HEK293 (cell line): ENCODE measurements at regions not wholly inside any gene's neighbourhood (a gene's known extent, or its start where the extent isn't known, plus 50 kb on each side); places are given as distances from the start of the nearest gene placed in this dataset.

Experiments used
- CTCF ChIA-PET: fragments of 350-600 bp; formaldehyde crosslinking; extraction: SDS; loops from one replicate; lab custom pipeline; 2021; ENCODE audit warnings: antibody characterized with exemption; lab: Yijun Ruan, JAX
- POLR2A ChIA-PET: fragments of 300-600 bp; formaldehyde crosslinking; extraction: SDS; loops from one replicate; lab custom pipeline; 2020; ENCODE audit warnings: antibody characterized with exemption, inconsistent platforms; lab: Yijun Ruan, JAX
- H3K27ac ChIP-seq: fragments of 200-500 bp; sonication (Bioruptor generic); 2 replicates; pipeline ENCODE4 v1.5.1; 2014; ENCODE audit warnings: low read depth, low read length, control low read depth, inconsistent platforms; ENCODE audit errors: extremely low read depth
- H3K36me3 ChIP-seq, 2 experiments: fragments of 200-500 bp in 1 of 2; sonication (Bioruptor generic) in 1 of 2; 1 replicate in 1 of 2; 2 replicates in 1 of 2; pipeline ENCODE4 v1.5.1; 2014 to 2017; ENCODE audit warnings: inconsistent platforms in 2 of 2, low read length in 2 of 2; ENCODE audit not compliant: control insufficient read depth in 2 of 2, insufficient read depth in 1 of 2
- H3K4me1 ChIP-seq: fragments of 200-500 bp; sonication (Bioruptor generic); 2 replicates; pipeline ENCODE4 v1.5.1; 2014; ENCODE audit warnings: mild to moderate bottlenecking, low read length, inconsistent platforms; ENCODE audit not compliant: control insufficient read depth, insufficient read depth
- H3K4me3 ChIP-seq: 2 replicates; pipeline ENCODE4 v1.5.1; 2011; ENCODE audit warnings: low read depth, mild to moderate bottlenecking, control low read depth, low read length, moderate library complexity
- H3K9me3 ChIP-seq: fragments of 200-500 bp; sonication (Bioruptor generic); 2 replicates; pipeline ENCODE4 v1.5.1; 2014; ENCODE audit warnings: low read depth, low read length, inconsistent platforms; ENCODE audit not compliant: control insufficient read depth, insufficient read depth
- AEBP2 ChIP-seq: fragments of 450-650 bp; formaldehyde crosslinking; IDR thresholded peaks from 2 replicates; pipeline ENCODE4 v1.5.1; 2016; ENCODE audit warnings: missing biosample characterization, missing genetic modification characterization, borderline replicate concordance
- BCL11B ChIP-seq: fragments of 450-650 bp; formaldehyde crosslinking; IDR thresholded peaks from 2 replicates; pipeline ENCODE4 v1.5.1; 2016; ENCODE audit warnings: low read depth, missing biosample characterization, missing genetic modification characterization
- KLF10 ChIP-seq: fragments of 450-650 bp; IDR thresholded peaks from 2 replicates; pipeline ENCODE4 v1.5.1; 2018; ENCODE audit warnings: missing biosample characterization, mild to moderate bottlenecking, missing genetic modification characterization
- KLF8 ChIP-seq: fragments of 450-650 bp; formaldehyde crosslinking; IDR thresholded peaks from 2 replicates; pipeline ENCODE4 v1.5.1; 2016; ENCODE audit warnings: missing biosample characterization, missing genetic modification characterization
- OVOL3 ChIP-seq: fragments of 450-650 bp; formaldehyde crosslinking; IDR thresholded peaks from 2 replicates; pipeline ENCODE4 v1.5.1; 2016; ENCODE audit warnings: missing biosample characterization, missing genetic modification characterization
- PBX3 ChIP-seq: sonication (generic); formaldehyde crosslinking; IDR thresholded peaks from 2 replicates; pipeline ENCODE4 v1.8.1; 2022; ENCODE audit warnings: mild to moderate bottlenecking, moderate library complexity, missing genetic modification reagents
- PRDM1 ChIP-seq: fragments of 450-650 bp; formaldehyde crosslinking; IDR thresholded peaks from 2 replicates; pipeline ENCODE4; 2016; ENCODE audit warnings: missing biosample characterization, missing genetic modification characterization
- TCF7L2 ChIP-seq: IDR thresholded peaks from 2 replicates; pipeline ENCODE4 v1.6.1; 2011; ENCODE audit warnings: low read depth, mild to moderate bottlenecking, inconsistent platforms, low read length, moderate library complexity, borderline replicate concordance
- YY1 ChIP-seq: fragments of 450-650 bp; formaldehyde crosslinking; IDR thresholded peaks from 2 replicates; pipeline ENCODE4 v1.5.1; 2018; ENCODE audit warnings: missing biosample characterization, missing genetic modification characterization
- ZIC2 ChIP-seq: fragments of 450-650 bp; formaldehyde crosslinking; IDR thresholded peaks from 2 replicates; pipeline ENCODE4 v1.5.1; 2016; ENCODE audit warnings: missing biosample characterization, missing genetic modification characterization
- ZNF112 ChIP-seq: fragments of 450-650 bp; formaldehyde crosslinking; IDR thresholded peaks from 2 replicates; pipeline ENCODE4 v1.5.0; 2017; ENCODE audit warnings: missing biosample characterization, missing genetic modification characterization
- ZNF157 ChIP-seq: fragments of 450-650 bp; formaldehyde crosslinking; IDR thresholded peaks from 2 replicates; pipeline ENCODE4 v1.5.1; 2016; ENCODE audit warnings: missing biosample characterization, missing genetic modification characterization
- ZNF274 ChIP-seq, 2 experiments: fragments of 200-500 bp in 1 of 2; fragments of 450-650 bp in 1 of 2; sonication (Bioruptor generic) in 1 of 2; formaldehyde crosslinking in 1 of 2; IDR thresholded peaks; 2 replicates each; pipeline versions ENCODE4 v1.5.1 to v1.6.1; 2014 to 2016; ENCODE audit warnings: borderline replicate concordance in 1 of 2, inconsistent platforms in 1 of 2, low read length in 1 of 2, missing biosample characterization in 1 of 2, missing genetic modification characterization in 1 of 2
- ZNF311 ChIP-seq: fragments of 450-650 bp; formaldehyde crosslinking; IDR thresholded peaks from 2 replicates; pipeline ENCODE4 v1.5.1; 2017; ENCODE audit warnings: missing biosample characterization, missing genetic modification characterization, borderline replicate concordance
- ZNF366 ChIP-seq: fragments of 450-650 bp; formaldehyde crosslinking; conservative IDR thresholded peaks from 2 replicates; pipeline ENCODE4 v1.5.1; 2016; ENCODE audit warnings: missing biosample characterization, missing genetic modification characterization
- ZNF529 ChIP-seq: fragments of 450-650 bp; formaldehyde crosslinking; IDR thresholded peaks from 2 replicates; pipeline ENCODE4 v1.5.1; 2017; ENCODE audit warnings: missing genetic modification characterization, missing biosample characterization; ENCODE audit not compliant: insufficient replicate concordance
- ZNF549 ChIP-seq: fragments of 450-650 bp; IDR thresholded peaks from 2 replicates; pipeline ENCODE4 v1.5.1; 2018; ENCODE audit warnings: missing biosample characterization, missing genetic modification characterization, mild to moderate bottlenecking, inconsistent platforms, moderate library complexity
- ZNF561 ChIP-seq: fragments of 450-650 bp; IDR thresholded peaks from 2 replicates; pipeline ENCODE4 v1.5.1; 2018; ENCODE audit warnings: missing biosample characterization, missing genetic modification characterization, borderline replicate concordance
- ZNF629 ChIP-seq: fragments of 450-650 bp; formaldehyde crosslinking; IDR thresholded peaks from 2 replicates; pipeline ENCODE4 v1.5.1; 2017; ENCODE audit warnings: missing biosample characterization, missing genetic modification characterization
- ZNF654 ChIP-seq: fragments of 450-650 bp; formaldehyde crosslinking; IDR thresholded peaks from 2 replicates; pipeline ENCODE4 v1.5.1; 2016; ENCODE audit warnings: low read depth, missing biosample characterization, missing genetic modification characterization
- ZNF704 ChIP-seq: fragments of 450-650 bp; formaldehyde crosslinking; IDR thresholded peaks from 2 replicates; pipeline ENCODE4 v1.5.1; 2016; ENCODE audit warnings: missing biosample characterization, missing genetic modification characterization
- ZNF76 ChIP-seq: fragments of 450-650 bp; formaldehyde crosslinking; IDR thresholded peaks from 2 replicates; pipeline ENCODE4; 2016; ENCODE audit warnings: low read depth, missing biosample characterization, missing genetic modification characterization, borderline replicate concordance
- TF ChIP-seq, protein P1 (sequence below): fragments of 450-650 bp; formaldehyde crosslinking; IDR thresholded peaks from 2 replicates; pipeline ENCODE4 v1.5.1; 2017; ENCODE audit warnings: missing biosample characterization, missing genetic modification characterization

GRCh38 chr6:48255094-48255493, 144.1 kb upstream of the PTCHD4 start:
- POLR2A ChIA-PET: no interaction called here
- Histone ChIP-seq H3K36me3 (no peaks in the 10 kb centered on the region), H3K4me3 (no peak overlapping the region), H3K9me3 (no peaks in the 10 kb centered on the region), H3K4me1 (no peaks in the 10 kb centered on the region), H3K27ac (no peak overlapping the region)
- TF ChIP-seq ZNF561 (tag by site-specific recombination) (no peak), OVOL3 (tag by site-specific recombination) (no peak), TCF7L2 (no peak), ZNF76 (tag by site-specific recombination) (no peak)
- TF ChIP-seq, protein P1, sequence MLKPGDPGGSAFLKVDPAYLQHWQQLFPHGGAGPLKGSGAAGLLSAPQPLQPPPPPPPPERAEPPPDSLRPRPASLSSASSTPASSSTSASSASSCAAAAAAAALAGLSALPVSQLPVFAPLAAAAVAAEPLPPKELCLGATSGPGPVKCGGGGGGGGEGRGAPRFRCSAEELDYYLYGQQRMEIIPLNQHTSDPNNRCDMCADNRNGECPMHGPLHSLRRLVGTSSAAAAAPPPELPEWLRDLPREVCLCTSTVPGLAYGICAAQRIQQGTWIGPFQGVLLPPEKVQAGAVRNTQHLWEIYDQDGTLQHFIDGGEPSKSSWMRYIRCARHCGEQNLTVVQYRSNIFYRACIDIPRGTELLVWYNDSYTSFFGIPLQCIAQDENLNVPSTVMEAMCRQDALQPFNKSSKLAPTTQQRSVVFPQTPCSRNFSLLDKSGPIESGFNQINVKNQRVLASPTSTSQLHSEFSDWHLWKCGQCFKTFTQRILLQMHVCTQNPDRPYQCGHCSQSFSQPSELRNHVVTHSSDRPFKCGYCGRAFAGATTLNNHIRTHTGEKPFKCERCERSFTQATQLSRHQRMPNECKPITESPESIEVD (tag by site-specific recombination): no peak
- CTCF ChIA-PET: interaction anchor here (0.5 to 0.7 kb wide), 2 partner anchors 12 to 67 kb away, joined by 3 read pairs; no protein-coding TSS in a partner anchor

DNA sequence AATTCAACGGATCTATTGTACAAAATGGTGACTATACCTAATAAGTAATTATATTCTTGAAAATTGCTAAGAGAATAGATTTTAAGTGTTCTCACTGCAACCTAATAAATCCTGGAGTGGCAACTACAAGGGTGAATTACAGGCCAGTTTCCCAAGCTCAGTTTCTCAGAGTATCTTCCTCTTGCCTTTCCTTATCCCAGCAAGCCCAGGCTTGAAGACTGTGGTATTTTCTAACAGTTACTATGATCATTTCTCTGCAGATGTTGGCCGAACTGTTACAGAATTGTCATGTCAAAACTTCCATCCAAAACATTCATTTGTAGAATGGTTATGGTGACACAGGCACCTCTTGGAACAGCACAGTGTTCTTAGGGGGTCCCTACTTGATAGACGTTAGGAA, 138.1 kb upstream of the PTCHD4 start:
- POLR2A ChIA-PET: no interaction called here
- no peaks in the 10 kb centered on the region; the same call in 1 of the 2 replicates for H3K4me1 ChIP-seq
- H3K36me3 ChIP-seq: no peaks in the 10 kb centered on the region
- H3K27ac ChIP-seq: no peak overlapping the region
- no peaks in the 10 kb centered on the region for H3K9me3 ChIP-seq
- H3K4me3 ChIP-seq: no peak overlapping the region
- TF ChIP-seq ZNF629 (tag by site-specific recombination) (no peak), KLF10 (tag by site-specific recombination) (no peak), ZIC2 (tag by site-specific recombination) (no peak), PBX3 (CRISPR knock-in tag) (no peak), ZNF112 (tag by site-specific recombination) (no peak), ZNF654 (tag by site-specific recombination) (no peak), ZNF704 (tag by site-specific recombination) (no peak), KLF8 (tag by site-specific recombination) (no peak)
- CTCF ChIA-PET: interaction anchor here (0.8 kb wide), 1 partner anchor 139 kb away, joined by 4 read pairs; no protein-coding TSS in a partner anchor

DNA sequence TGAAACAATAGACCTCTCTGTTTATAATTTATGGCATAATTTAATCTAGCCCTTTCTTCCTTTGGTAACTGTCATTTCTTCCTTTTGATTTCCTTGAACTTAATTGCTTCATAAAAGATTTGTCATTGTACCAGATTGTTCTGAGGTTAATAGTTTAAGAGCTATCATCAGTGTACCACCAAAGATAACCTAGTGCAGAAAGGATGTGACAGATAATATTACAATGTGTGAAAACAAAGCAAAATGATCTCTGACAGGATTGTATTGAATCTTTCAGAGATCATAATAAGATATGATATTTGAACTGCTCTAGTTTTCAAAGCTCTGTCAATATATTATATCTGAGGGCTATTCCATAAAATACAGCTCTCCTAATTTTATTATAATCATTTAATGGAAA, 132.1 kb upstream of the PTCHD4 start:
- Histone ChIP-seq H3K4me3 (no peak overlapping the region), H3K36me3 (no peaks in the 10 kb centered on the region), H3K4me1 (no peaks in the 10 kb centered on the region; the same call in 1 of the 2 replicates)
- ChIA-PET CTCF (no interaction called here), POLR2A (no interaction called here)
- no peak for TF ChIP-seq ZNF366
- TF ChIP-seq PRDM1: no peak
- TF ChIP-seq ZNF529: no peak
- TF ChIP-seq BCL11B: no peak
- TF ChIP-seq ZNF311 (tag by site-specific recombination): no peak
- no peak for TF ChIP-seq ZNF274 (IDR thresholded peaks at IDR 0.05; ENCODE audit: low read length)
- no peak for TF ChIP-seq ZNF274 (tag by site-specific recombination; IDR thresholded peaks at IDR 0.05; ENCODE audit: borderline replicate concordance)
- no peak for TF ChIP-seq YY1 (tag by site-specific recombination)
- no peak for TF ChIP-seq AEBP2 (tag by site-specific recombination)
- TF ChIP-seq ZNF157 (tag by site-specific recombination): no peak
- no peak for TF ChIP-seq ZNF549
- TF ChIP-seq, all 188 proteins: peak for 0
- no peak overlapping the region for H3K27ac ChIP-seq
- no peaks in the 10 kb centered on the region for H3K9me3 ChIP-seq
